H1 (cell line): ENCODE measurements at regions not wholly inside any gene's neighbourhood (a gene's known extent, or its start where the extent isn't known, plus 50 kb on each side); places are given as distances from the start of the nearest gene placed in this dataset.
A peak's percentile ranks its signal among the peaks of the same experiment; 100 is the strongest.

ENCODE experiments used
- CTCF ChIA-PET: fragments of 300-600 bp; sonication (Branson Sonifier 250); formaldehyde crosslinking; loops from one replicate; lab custom pipeline; 2021; ENCODE audit not compliant: partially characterized antibody; lab: Charles Lee
- POLR2A ChIA-PET: fragments of 300-600 bp; sonication (Branson Sonifier 250); formaldehyde crosslinking; loops from one replicate; lab custom pipeline; 2021; ENCODE audit warnings: inconsistent platforms; ENCODE audit not compliant: partially characterized antibody; lab: Charles Lee
- DNase-seq, 2 experiments: peaks; one replicate each; pipeline versions ENCODE4 v3.0.0 to v3.0.0-alpha.2; 2010 to 2022; ENCODE audit warnings: low spot score in 2 of 2, low read depth in 1 of 2, mixed read lengths in 1 of 2
- FAIRE-seq: peaks from 2 replicates; lab custom pipeline; 2011; peaks lifted over from hg19 to GRCh38; lab: Jason Lieb, UNC
- H2AFZ ChIP-seq: 2 replicates; pipeline ENCODE4 v1.8.1; 2012; ENCODE audit warnings: low read length, inconsistent platforms
- H2AK5ac ChIP-seq: 2 replicates; pipeline ENCODE4 v1.6.1; 2013; ENCODE audit warnings: low read depth, low read length
- H2BK120ac ChIP-seq: replicated peaks from 2 replicates; pipeline ENCODE3; 2013; ENCODE audit warnings: low read depth, low read length, inconsistent platforms
- H2BK12ac ChIP-seq: 2 replicates; pipeline ENCODE4 v1.6.1; 2013; ENCODE audit warnings: low read depth, low read length
- H2BK15ac ChIP-seq: 2 replicates; pipeline ENCODE4 v1.6.1; 2013; ENCODE audit warnings: low read length
- H2BK20ac ChIP-seq: 2 replicates; pipeline ENCODE4 v1.6.1; 2013; ENCODE audit warnings: low read length
- H2BK5ac ChIP-seq: 2 replicates; pipeline ENCODE4 v1.6.1; 2013; ENCODE audit warnings: low read depth, low read length
- H3K14ac ChIP-seq: 2 replicates; pipeline ENCODE4 v1.6.1; 2013; ENCODE audit warnings: inconsistent platforms; ENCODE audit not compliant: insufficient read length
- H3K18ac ChIP-seq: 2 replicates; pipeline ENCODE4 v1.6.1; 2013; ENCODE audit warnings: low read length; ENCODE audit errors: extremely low read depth
- H3K23ac ChIP-seq: 2 replicates; pipeline ENCODE4 v1.6.1; 2013; ENCODE audit warnings: inconsistent platforms; ENCODE audit not compliant: insufficient read length
- H3K23me2 ChIP-seq: 2 replicates; pipeline ENCODE4 v1.6.1; 2013; ENCODE audit warnings: low read depth, low read length
- H3K27ac ChIP-seq: 2 replicates; pipeline ENCODE4 v1.6.1; 2011; ENCODE audit warnings: low read depth, low read length, inconsistent platforms
- H3K27me3 ChIP-seq, 4 experiments: replicated peaks in 1 of 4; 1 replicate in 1 of 4; 2 replicates in 3 of 4; pipeline versions ENCODE4 v1.6.1 to v1.8.1; 2011 to 2013; ENCODE audit warnings: low read length in 3 of 4, mild to moderate bottlenecking in 3 of 4, inconsistent platforms in 2 of 4, mixed read lengths in 2 of 4, moderate library complexity in 1 of 4; ENCODE audit not compliant: control insufficient read depth in 3 of 4, insufficient read depth in 3 of 4; ENCODE audit errors: extremely low read depth in 1 of 4
- H3K36me3 ChIP-seq, 4 experiments: 2 replicates each; pipeline versions ENCODE4 v1.6.1 to v1.8.1; 2011 to 2013; ENCODE audit warnings: mild to moderate bottlenecking in 4 of 4, low read length in 3 of 4, moderate library complexity in 2 of 4, control low read depth in 1 of 4, inconsistent platforms in 1 of 4; ENCODE audit not compliant: insufficient read depth in 4 of 4, control insufficient read depth in 2 of 4
- H3K4ac ChIP-seq: replicated peaks from 2 replicates; pipeline ENCODE3; 2013; ENCODE audit warnings: low read length, low read depth, mixed read lengths, inconsistent platforms; ENCODE audit not compliant: insufficient read length
- H3K4me1 ChIP-seq, 4 experiments: replicated peaks in 1 of 4; 1 replicate in 1 of 4; 2 replicates in 3 of 4; pipeline versions ENCODE4 v1.6.1 to v1.8.1; 2011 to 2013; ENCODE audit warnings: low read length in 3 of 4, inconsistent platforms in 2 of 4, mixed read lengths in 1 of 4; ENCODE audit not compliant: insufficient read depth in 4 of 4, control insufficient read depth in 3 of 4
- H3K4me2 ChIP-seq, 2 experiments: 2 replicates each; pipeline versions ENCODE4 v1.6.1 to v1.8.1; 2011 to 2013; ENCODE audit warnings: low read depth in 2 of 2, low read length in 2 of 2, control low read depth in 1 of 2, inconsistent platforms in 1 of 2, mild to moderate bottlenecking in 1 of 2; ENCODE audit not compliant: insufficient read depth in 1 of 2
- H3K4me3 ChIP-seq, 4 experiments: fragments of 200-600, 300-600 bp in 1 of 4; sonication (generic), shearing (Covaris generic), sonication (Bioruptor Twin) in 1 of 4; 2 replicates each; pipeline versions ENCODE4 v1.5.1 to v1.8.1; 2011 to 2016; ENCODE audit warnings: low read length in 4 of 4, low read depth in 3 of 4, control low read depth in 2 of 4, inconsistent platforms in 2 of 4, mild to moderate bottlenecking in 2 of 4, mixed read lengths in 1 of 4, moderate library complexity in 1 of 4; ENCODE audit not compliant: insufficient read depth in 2 of 4; ENCODE audit errors: extremely low read depth in 1 of 4
- H3K56ac ChIP-seq: replicated peaks from 2 replicates; pipeline ENCODE3; 2013; ENCODE audit warnings: low read depth, mild to moderate bottlenecking, mixed read lengths, low read length, inconsistent platforms; ENCODE audit not compliant: insufficient read length
- H3K79me1 ChIP-seq: 2 replicates; pipeline ENCODE4 v1.6.1; 2013; ENCODE audit warnings: low read depth, low read length, control low read depth
- H3K79me2 ChIP-seq, 2 experiments: 2 replicates each; pipeline versions ENCODE4 v1.6.1 to v1.8.1; 2012 to 2013; ENCODE audit warnings: low read length in 2 of 2, mild to moderate bottlenecking in 2 of 2, inconsistent platforms in 1 of 2; ENCODE audit not compliant: insufficient read depth in 2 of 2, control insufficient read depth in 1 of 2
- H3K9ac ChIP-seq, 4 experiments: replicated peaks in 1 of 4; 1 replicate in 1 of 4; 2 replicates in 3 of 4; pipeline versions ENCODE4 v1.6.1 to v1.8.1; 2011 to 2013; ENCODE audit warnings: low read depth in 3 of 4, low read length in 3 of 4, control low read depth in 2 of 4, mild to moderate bottlenecking in 2 of 4, moderate library complexity in 2 of 4, inconsistent platforms in 1 of 4; ENCODE audit errors: extremely low read depth in 1 of 4
- H3K9me3 ChIP-seq, 2 experiments: 2 replicates each; pipeline versions ENCODE4 v1.6.1 to v1.8.1; 2012 to 2013; ENCODE audit warnings: mild to moderate bottlenecking in 2 of 2, moderate library complexity in 2 of 2, control low read depth in 1 of 2, inconsistent platforms in 1 of 2, low read depth in 1 of 2, low read length in 1 of 2, mixed read lengths in 1 of 2; ENCODE audit not compliant: insufficient read depth in 2 of 2
- H4K20me1 ChIP-seq, 2 experiments: replicated peaks in 1 of 2; 2 replicates each; pipeline versions ENCODE3 to v1.8.1; 2011 to 2013; ENCODE audit warnings: inconsistent platforms in 2 of 2, low read length in 2 of 2, mild to moderate bottlenecking in 1 of 2; ENCODE audit not compliant: insufficient read depth in 2 of 2, control insufficient read depth in 1 of 2
- H4K5ac ChIP-seq: 2 replicates; pipeline ENCODE4 v1.6.1; 2013; ENCODE audit warnings: low read length, low read depth, mixed read lengths, inconsistent platforms; ENCODE audit not compliant: insufficient read length
- H4K8ac ChIP-seq: 2 replicates; pipeline ENCODE4 v1.8.0; 2013; ENCODE audit warnings: mild to moderate bottlenecking, moderate library complexity, low read length, inconsistent platforms; ENCODE audit not compliant: insufficient read depth; ENCODE audit errors: extremely low read depth
- H4K91ac ChIP-seq: replicated peaks from 2 replicates; pipeline ENCODE3; 2013; ENCODE audit warnings: low read length, mixed read lengths, inconsistent platforms; ENCODE audit not compliant: insufficient read length
- BCL11A ChIP-seq, 2 experiments: IDR thresholded peaks; one replicate each; pipeline ENCODE4 v1.6.1; 2011; ENCODE audit warnings: low read depth in 2 of 2, low read length in 2 of 2, mild to moderate bottlenecking in 2 of 2
- BRCA1 ChIP-seq: IDR thresholded peaks from 2 replicates; pipeline ENCODE4 v1.6.1; 2012; ENCODE audit warnings: low read depth, low read length, improper control_type of control experiment
- CEBPB ChIP-seq: IDR thresholded peaks from 2 replicates; pipeline ENCODE4 v1.6.1; 2012; ENCODE audit warnings: low read depth, low read length
- CHD1 ChIP-seq: IDR thresholded peaks from 2 replicates; pipeline ENCODE4 v1.6.1; 2012; ENCODE audit warnings: low read depth, low read length, improper control_type of control experiment
- CHD2 ChIP-seq: IDR thresholded peaks from 2 replicates; pipeline ENCODE4 v1.6.1; 2012; ENCODE audit warnings: low read length, improper control_type of control experiment
- CREB1 ChIP-seq: IDR thresholded peaks from 2 replicates; pipeline ENCODE4 v1.6.1; 2012; ENCODE audit warnings: inconsistent platforms
- CTBP2 ChIP-seq: IDR thresholded peaks from 2 replicates; pipeline ENCODE4 v1.7.0; 2011; ENCODE audit warnings: borderline replicate concordance, mild to moderate bottlenecking, moderate library complexity, mixed read lengths, low read length; ENCODE audit not compliant: insufficient read depth, insufficient read length
- EZH2 ChIP-seq: fragments of 200-600 bp; sonication (generic); IDR thresholded peaks from 2 replicates; pipeline ENCODE4 v1.7.1; 2012; ENCODE audit warnings: low read depth, mild to moderate bottlenecking, moderate library complexity, low read length, inconsistent platforms; ENCODE audit not compliant: severe bottlenecking
- KDM4A ChIP-seq: IDR thresholded peaks from one replicate; pipeline ENCODE4 v1.7.1; 2012; ENCODE audit warnings: low read depth, mild to moderate bottlenecking, moderate library complexity, low read length, inconsistent platforms; ENCODE audit not compliant: severe bottlenecking
- KDM5A ChIP-seq: fragments of 200-600 bp; IDR thresholded peaks from 2 replicates; pipeline ENCODE4 v1.7.1; 2012; ENCODE audit warnings: mild to moderate bottlenecking, low read length, inconsistent platforms, mixed read lengths
- NANOG ChIP-seq: IDR thresholded peaks from 2 replicates; pipeline ENCODE4 v1.6.1; 2011; ENCODE audit warnings: low read length, low read depth, mild to moderate bottlenecking, inconsistent platforms; ENCODE audit not compliant: insufficient read depth, poor library complexity, severe bottlenecking
- NRF1 ChIP-seq: IDR thresholded peaks from 2 replicates; pipeline ENCODE4 v1.6.1; 2011; ENCODE audit warnings: mild to moderate bottlenecking, low read depth, low read length, improper control_type of control experiment
- RFX5 ChIP-seq: IDR thresholded peaks from 2 replicates; pipeline ENCODE4 v1.6.1; 2011; ENCODE audit warnings: low read depth, low read length, improper control_type of control experiment, borderline replicate concordance
- RNF2 ChIP-seq: fragments of 200-900, 300-1000 bp; sonication (generic); IDR thresholded peaks from 2 replicates; pipeline ENCODE4 v1.7.1; 2016; ENCODE audit warnings: borderline replicate concordance, low read depth, mild to moderate bottlenecking, antibody characterized with exemption, low read length; ENCODE audit not compliant: poor library complexity, severe bottlenecking; ENCODE audit errors: missing control alignments
- RXRA ChIP-seq: IDR thresholded peaks from 2 replicates; pipeline ENCODE4 v1.6.1; 2011; ENCODE audit warnings: low read depth, mild to moderate bottlenecking, low read length, moderate library complexity; ENCODE audit not compliant: insufficient read depth
- SIRT6 ChIP-seq: IDR thresholded peaks from one replicate; pipeline ENCODE4 v1.7.1; 2012; ENCODE audit warnings: low read length, inconsistent platforms
- WGBS, 2 experiments: shearing (Covaris generic) in 1 of 2; methylation state at CpG; one replicate each; pipeline versions ENCODE4 v1.1.6 to v1.1.7; 2013 to 2015; ENCODE audit warnings: low lambda C conversion rate in 2 of 2, mixed read lengths in 2 of 2, inconsistent platforms in 1 of 2, low coverage in 1 of 2, missing lambda C conversion rate in 1 of 2; ENCODE audit not compliant: insufficient replicate concordance in 2 of 2, insufficient coverage in 1 of 2, insufficient read length in 1 of 2; ENCODE audit errors: extremely low coverage in 1 of 2, missing lambda C conversion rate in 1 of 2; 5-methylcytosine and 5-hydroxymethylcytosine counted together

GRCh38 chr15:91555312-91555711 lies 298.2 kb upstream of the SLCO3A1 start:
- H2AK5ac ChIP-seq, result no peak overlapping the region
- H2BK120ac ChIP-seq, result no peak overlapping the region
- no peaks in the 10 kb centered on the region for H4K20me1 ChIP-seq
- H3K23me2 ChIP-seq, result no peaks in the 10 kb centered on the region
- no peak overlapping the region for H3K4ac ChIP-seq
- H3K9me3 ChIP-seq, result no peaks in the 10 kb centered on the region
- CTCF ChIA-PET, result no interaction called here
- no peak overlapping the region for H3K4me2 ChIP-seq
- H3K4me1 ChIP-seq, result no peaks in the 10 kb centered on the region; a peak in 1 of 7 replicates
- H2BK20ac ChIP-seq, result no peak overlapping the region
- no peak overlapping the region for H4K91ac ChIP-seq
- no peaks in the 10 kb centered on the region for H3K36me3 ChIP-seq
- POLR2A ChIA-PET, result no interaction called here
- FAIRE-seq (peak; percentile 19), DNase-seq (peak in 1 of 2 experiments; percentile 9)
- H4K8ac ChIP-seq, result no peak overlapping the region
- 0 out of 2 replicates have a peak overlapping the region, but pooled peaks have one; percentile 22 for H2BK12ac ChIP-seq
- H3K14ac ChIP-seq, result no peak overlapping the region
- H3K27me3 ChIP-seq, result no peaks in the 10 kb centered on the region
- no peak overlapping the region for H3K4me3 ChIP-seq
- H3K79me1 ChIP-seq, result no peaks in the 10 kb centered on the region
- H4K5ac ChIP-seq, result no peak overlapping the region
- no peak overlapping the region for H3K9ac ChIP-seq
- WGBS, 2 experiments, result 88% methylated on average over 4 of the region's 4 CpGs; no CpG with 5 or more reads in 1 of the 2 experiments
- no peak overlapping the region for H3K56ac ChIP-seq
- H3K79me2 ChIP-seq, result no peaks in the 10 kb centered on the region
- no peak overlapping the region for H3K23ac ChIP-seq
- H2BK5ac ChIP-seq, result no peak overlapping the region
- no peak overlapping the region for H2BK15ac ChIP-seq
- H3K18ac ChIP-seq, result no peak overlapping the region
- no peak overlapping the region for H2AFZ ChIP-seq
- H3K27ac ChIP-seq, result no peak overlapping the region
- TF ChIP-seq RNF2 (no peak), CREB1 (peak; percentile 47), KDM5A (no peak), RXRA (no peak), CEBPB (peak; percentile 75), EZH2 (no peak), NRF1 (no peak), NANOG (no peak), RFX5 (no peak), SIRT6 (no peak), CTBP2 (no peak), CHD1 (no peak), BRCA1 (no peak), BCL11A (IDR thresholded peaks at IDR 0.05; ENCODE audit: low read depth in 2 of 2, low read length in 2 of 2) (no peak), KDM4A (no peak), CHD2 (no peak)
